ENCODE measurements at regions not wholly inside any gene's neighbourhood (a gene's known extent, or its start where the extent isn't known, plus 50 kb on each side); places are given as distances from the start of the nearest gene placed in this dataset.

- Histone ChIP-seq H3K4me3 (no peak overlapping the region), H3K27me3 (ENCODE audit: low read depth) (no peaks in the 10 kb centered on the region), H3K4me1 (peaks cover 10% of the 10 kb centered on the region), H3K36me3 (replicated peaks) (no peaks in the 10 kb centered on the region), H3K9me3 (no peaks in the 10 kb centered on the region)
- no peak for DNase-seq (ENCODE audit: low spot score in 2 of 2)
- in situ Hi-C loops (cut with MboI; ENCODE audit: low sequenced_read_pairs), result no loop called here
Observed at GRCh38 chr10:55374917-55375316, 573.9 kb upstream of the PCDH15 start.

DNA sequence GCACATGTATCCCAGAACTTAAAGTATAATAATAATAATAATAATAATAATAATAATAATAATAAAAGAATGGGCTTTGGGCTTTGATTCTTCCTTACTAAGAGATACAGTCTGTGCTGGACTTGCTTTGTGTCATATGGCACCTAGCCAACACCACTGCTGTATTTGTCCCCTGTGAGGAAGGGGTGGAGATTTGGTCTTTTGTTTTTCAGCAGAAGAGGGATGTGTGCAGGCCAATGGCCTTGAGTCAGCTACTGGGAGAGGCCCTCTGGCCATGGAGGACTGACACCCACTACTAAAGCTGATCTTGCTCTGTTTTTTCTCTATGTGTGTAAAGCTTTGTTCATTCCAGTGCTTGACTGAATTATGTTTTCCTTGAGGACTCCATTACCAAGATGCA is 573.0 kb upstream of the PCDH15 start:
- in situ Hi-C loops (cut with MboI; ENCODE audit: low sequenced_read_pairs), result no loop called here
- H3K4me1 ChIP-seq, result peaks cover 13% of the 10 kb centered on the region
- peak in 1 of 2 experiments; percentile 25 for DNase-seq (ENCODE audit: low spot score in 2 of 2)
- H3K4me3 ChIP-seq, result no peak overlapping the region
- H3K36me3 ChIP-seq (replicated peaks), result no peaks in the 10 kb centered on the region
- H3K27me3 ChIP-seq (ENCODE audit: low read depth), result no peaks in the 10 kb centered on the region
- no peaks in the 10 kb centered on the region for H3K9me3 ChIP-seq

- H3K27me3 ChIP-seq (ENCODE audit: low read depth), result no peaks in the 10 kb centered on the region
- no peaks in the 10 kb centered on the region for H3K9me3 ChIP-seq
- H3K4me1 ChIP-seq, result peaks cover 9% of the 10 kb centered on the region
- DNase-seq (ENCODE audit: low spot score in 2 of 2), result peak in 1 of 2 experiments; percentile 65
- no peaks in the 10 kb centered on the region for H3K36me3 ChIP-seq (replicated peaks)
- H3K4me3 ChIP-seq, result no peak overlapping the region
- in situ Hi-C loops (cut with MboI; ENCODE audit: low sequenced_read_pairs), result no loop called here
Observed at GRCh38 chr10:55369670-55370420, 568.8 kb upstream of the PCDH15 start.

GRCh38 chr10:55368467-55368866 is 567.4 kb upstream of the PCDH15 start:
- H3K4me3 ChIP-seq, result no peak overlapping the region

GRCh38 chr10:55367555-55367954 is 566.5 kb upstream of the PCDH15 start:
- Histone ChIP-seq H3K4me3 (no peak overlapping the region), H3K27me3 (ENCODE audit: low read depth) (no peaks in the 10 kb centered on the region)
- in situ Hi-C loops (cut with MboI; ENCODE audit: low sequenced_read_pairs), result no loop called here

More at GRCh38 chr10:55368467-55368866, 567.4 kb upstream of the PCDH15 start:
- DNase-seq (ENCODE audit: low spot score in 2 of 2), result no peak
- Histone ChIP-seq H3K27me3 (ENCODE audit: low read depth) (no peaks in the 10 kb centered on the region), H3K9me3 (no peaks in the 10 kb centered on the region), H3K36me3 (replicated peaks) (no peaks in the 10 kb centered on the region), H3K4me1 (peaks cover 9% of the 10 kb centered on the region)
- in situ Hi-C loops (cut with MboI; ENCODE audit: low sequenced_read_pairs), result no loop called here

DNA sequence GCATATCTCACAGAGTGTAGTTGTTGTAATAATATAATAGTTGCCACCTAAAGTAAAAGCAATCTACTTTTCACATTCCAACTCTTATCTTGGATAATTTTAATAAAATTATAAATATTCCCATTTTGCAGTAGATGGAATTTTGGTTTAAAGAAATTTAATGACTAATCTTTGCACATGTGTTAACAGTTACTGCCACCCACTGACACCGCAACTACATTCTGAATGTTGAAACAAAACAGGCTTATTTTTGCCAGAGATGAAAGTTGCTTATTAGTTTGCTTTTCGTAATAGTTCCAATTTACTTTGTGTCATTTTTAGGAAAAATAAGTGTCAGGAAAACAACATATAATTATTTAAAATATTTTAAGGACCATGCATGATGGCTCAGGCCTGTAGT is 557.5 kb upstream of the PCDH15 start:
- Histone ChIP-seq H3K4me3 (no peak overlapping the region), H3K4me1 (peaks cover 2% of the 10 kb centered on the region; the same call in 1 of the 2 replicates), H3K9me3 (no peaks in the 10 kb centered on the region), H3K27me3 (ENCODE audit: low read depth) (peaks cover 21% of the 10 kb centered on the region), H3K36me3 (replicated peaks) (no peaks in the 10 kb centered on the region)
- in situ Hi-C loops (cut with MboI; ENCODE audit: low sequenced_read_pairs), result no loop called here
- DNase-seq (ENCODE audit: low spot score in 2 of 2), result no peak

More at GRCh38 chr10:55367555-55367954, 566.5 kb upstream of the PCDH15 start:
- peaks cover 9% of the 10 kb centered on the region for H3K4me1 ChIP-seq
- DNase-seq (ENCODE audit: low spot score in 2 of 2), result no peak
- H3K9me3 ChIP-seq, result no peaks in the 10 kb centered on the region
- no peaks in the 10 kb centered on the region for H3K36me3 ChIP-seq (replicated peaks)

DNA sequence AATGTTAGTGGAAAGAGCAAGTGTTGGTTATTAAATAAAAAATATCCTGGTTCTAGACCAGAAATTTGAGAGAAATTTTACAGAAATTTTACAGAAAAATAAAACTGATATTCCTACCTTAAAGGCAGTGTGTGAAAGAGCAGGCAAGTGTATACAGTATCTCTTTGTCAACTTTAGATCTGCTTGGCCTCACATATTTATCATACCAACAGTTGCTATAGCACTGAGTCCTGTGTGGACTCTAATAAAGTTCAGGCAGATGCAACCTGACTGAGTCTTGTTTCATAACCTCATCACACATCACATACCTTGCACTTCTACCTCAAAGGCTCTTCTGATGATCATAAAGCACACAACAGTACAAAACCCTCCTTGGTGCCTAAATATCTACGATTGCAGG is 552.4 kb upstream of the PCDH15 start:
- H3K4me3 ChIP-seq, result no peak overlapping the region
- in situ Hi-C loops (cut with MboI; ENCODE audit: low sequenced_read_pairs), result no loop called here

DNA sequence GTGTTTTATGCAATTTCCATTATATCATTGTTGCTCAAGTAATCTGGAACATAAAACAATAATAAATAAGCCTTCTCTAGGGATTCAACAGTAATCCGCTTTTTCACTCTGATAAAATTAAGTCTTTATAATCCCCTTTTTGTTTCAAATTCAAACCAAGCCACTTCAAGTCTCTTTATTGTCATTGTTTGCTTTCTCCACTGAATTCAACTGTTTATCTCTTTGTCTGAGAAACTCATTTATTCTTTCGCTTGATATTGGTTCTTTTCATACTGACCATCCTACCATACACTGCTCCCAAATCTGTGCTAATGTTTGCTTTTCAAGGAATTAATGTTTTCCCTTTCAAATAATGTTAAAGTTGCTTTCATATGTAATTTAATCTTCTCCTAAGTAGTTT is 550.4 kb upstream of the PCDH15 start:
- no peak overlapping the region for H3K4me3 ChIP-seq
- in situ Hi-C loops (cut with MboI; ENCODE audit: low sequenced_read_pairs), result no loop called here
- peak in 1 of 2 experiments; percentile 94 for DNase-seq (ENCODE audit: low spot score in 2 of 2)
- no peaks in the 10 kb centered on the region for H3K9me3 ChIP-seq
- H3K36me3 ChIP-seq (replicated peaks), result no peaks in the 10 kb centered on the region
- H3K27me3 ChIP-seq (ENCODE audit: low read depth), result peaks cover 22% of the 10 kb centered on the region
- peaks cover 5% of the 10 kb centered on the region; the same call in 1 of the 2 replicates for H3K4me1 ChIP-seq

More for the DNA sequence above, 552.4 kb upstream of the PCDH15 start:
- Histone ChIP-seq H3K27me3 (ENCODE audit: low read depth) (peaks cover 25% of the 10 kb centered on the region), H3K36me3 (replicated peaks) (no peaks in the 10 kb centered on the region), H3K4me1 (peaks cover 2% of the 10 kb centered on the region; the same call in 1 of the 2 replicates), H3K9me3 (no peaks in the 10 kb centered on the region)
- no peak for DNase-seq (ENCODE audit: low spot score in 2 of 2)

- Histone ChIP-seq H3K9me3 (no peaks in the 10 kb centered on the region), H3K36me3 (replicated peaks) (no peaks in the 10 kb centered on the region), H3K4me1 (peaks cover 5% of the 10 kb centered on the region; the same call in 1 of the 2 replicates), H3K27me3 (ENCODE audit: low read depth) (peaks cover 9% of the 10 kb centered on the region), H3K4me3 (no peak overlapping the region)
- in situ Hi-C loops (cut with MboI; ENCODE audit: low sequenced_read_pairs), result no loop called here
- DNase-seq (ENCODE audit: low spot score in 2 of 2), result no peak
Observed at GRCh38 chr10:55348534-55348933, 547.5 kb upstream of the PCDH15 start.

GRCh38 chr10:55330486-55330885 is 529.5 kb upstream of the PCDH15 start:
- DNase-seq (ENCODE audit: low spot score in 2 of 2), result no peak
- in situ Hi-C loops (cut with MboI; ENCODE audit: low sequenced_read_pairs), result no loop called here
- Histone ChIP-seq H3K4me3 (no peak overlapping the region), H3K27me3 (ENCODE audit: low read depth) (no peaks in the 10 kb centered on the region), H3K9me3 (no peaks in the 10 kb centered on the region), H3K4me1 (no peaks in the 10 kb centered on the region), H3K36me3 (replicated peaks) (no peaks in the 10 kb centered on the region)

DNA sequence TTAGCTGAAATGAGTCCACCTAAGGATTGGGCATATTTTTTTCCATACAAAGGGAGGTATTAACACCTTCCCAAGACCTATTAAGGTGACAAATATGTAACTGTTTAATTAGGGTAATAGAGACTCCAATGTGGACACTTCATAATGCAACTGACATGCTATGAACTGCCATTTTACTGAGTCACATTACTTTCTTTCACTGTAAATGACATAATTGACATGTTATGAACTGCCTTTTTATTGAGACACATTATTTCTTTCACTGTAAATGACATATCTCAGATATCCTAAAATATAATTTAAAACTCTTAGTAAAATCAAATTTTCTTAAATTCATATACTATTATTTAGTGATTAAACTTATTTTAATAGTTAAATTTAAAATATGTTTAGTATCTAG is 528.8 kb upstream of the PCDH15 start:
- no peaks in the 10 kb centered on the region for H3K4me1 ChIP-seq
- H3K36me3 ChIP-seq (replicated peaks), result no peaks in the 10 kb centered on the region
- DNase-seq (ENCODE audit: low spot score in 2 of 2), result no peak
- H3K9me3 ChIP-seq, result no peaks in the 10 kb centered on the region
- in situ Hi-C loops (cut with MboI; ENCODE audit: low sequenced_read_pairs), result no loop called here
- no peak overlapping the region for H3K4me3 ChIP-seq
- H3K27me3 ChIP-seq (ENCODE audit: low read depth), result no peaks in the 10 kb centered on the region

DNA sequence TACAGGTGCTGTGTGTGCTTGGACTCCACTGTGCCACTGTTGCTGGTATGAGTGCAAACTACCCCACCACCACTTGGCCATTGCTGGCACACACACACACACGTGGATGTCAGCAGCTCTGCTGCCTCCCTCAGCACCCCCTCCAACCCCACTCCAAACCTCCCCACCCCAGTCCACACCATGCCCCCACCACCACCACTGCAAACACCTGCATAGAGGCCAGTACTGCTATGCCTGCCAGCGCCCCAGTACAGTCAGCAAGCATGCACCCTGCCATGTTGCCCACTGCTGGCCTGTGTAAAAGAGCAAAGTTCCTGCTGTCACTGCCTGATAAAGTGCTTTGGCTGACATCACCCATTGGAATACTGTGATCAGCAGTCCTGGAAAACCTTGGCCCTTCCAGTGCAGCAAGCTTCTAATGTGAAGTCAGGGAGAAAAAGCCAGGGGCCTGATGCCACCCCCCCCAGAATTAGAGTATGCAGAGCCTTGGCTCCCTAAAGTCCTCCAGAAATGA is 519.2 kb upstream of the PCDH15 start:
- no peaks in the 10 kb centered on the region for H3K9me3 ChIP-seq
- H3K36me3 ChIP-seq (replicated peaks), result no peaks in the 10 kb centered on the region
- H3K4me3 ChIP-seq, result no peak overlapping the region
- H3K4me1 ChIP-seq, result no peaks in the 10 kb centered on the region
- no peaks in the 10 kb centered on the region for H3K27me3 ChIP-seq (ENCODE audit: low read depth)
- in situ Hi-C loops (cut with MboI; ENCODE audit: low sequenced_read_pairs), result no loop called here
- no peak for DNase-seq (ENCODE audit: low spot score in 2 of 2)

DNA sequence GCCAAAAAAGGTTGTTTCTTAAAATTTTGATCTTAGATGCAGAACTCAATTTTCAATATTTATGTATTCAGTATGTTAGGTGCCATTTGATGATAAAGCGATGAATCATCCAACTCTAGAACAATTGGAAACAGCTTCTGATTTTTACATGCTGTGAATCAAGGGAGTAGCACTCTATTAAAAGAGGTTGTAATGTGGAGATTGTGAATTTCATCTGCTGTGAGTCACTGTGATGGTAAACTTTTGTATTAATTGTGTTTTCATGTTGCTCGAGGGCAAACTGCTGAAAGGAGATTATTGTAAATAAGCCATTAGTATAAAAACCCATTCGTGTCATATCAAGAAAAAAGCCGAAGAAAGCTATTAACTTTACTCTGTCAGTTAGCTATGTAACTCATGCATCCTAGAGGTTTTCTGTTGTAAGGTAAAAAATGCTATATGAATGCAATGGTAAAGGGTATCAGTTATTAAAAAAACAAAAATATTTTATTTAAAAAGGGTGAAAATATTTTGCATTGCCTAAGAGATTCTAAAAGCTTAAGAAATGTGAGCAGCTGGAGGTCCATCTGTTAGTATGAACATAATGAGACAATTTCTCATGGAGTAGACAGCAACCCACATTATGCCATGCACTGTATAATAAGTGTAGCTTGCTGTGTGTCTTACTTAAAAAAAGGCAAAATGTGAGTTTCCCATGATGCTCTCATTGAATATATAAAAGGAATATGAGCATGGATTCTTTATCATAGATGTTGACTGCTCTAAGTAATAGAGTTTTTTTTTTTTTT is 511.0 kb upstream of the PCDH15 start:
- Histone ChIP-seq H3K27me3 (ENCODE audit: low read depth) (no peaks in the 10 kb centered on the region), H3K4me3 (no peak overlapping the region), H3K4me1 (peaks cover 7% of the 10 kb centered on the region), H3K9me3 (no peaks in the 10 kb centered on the region), H3K36me3 (replicated peaks) (no peaks in the 10 kb centered on the region)
- in situ Hi-C loops (cut with MboI; ENCODE audit: low sequenced_read_pairs), result no loop called here
- peak; percentile 19 to 41 for DNase-seq (ENCODE audit: low spot score in 2 of 2)

- DNase-seq (ENCODE audit: low spot score in 2 of 2), result no peak
Observed at GRCh38 chr10:55310143-55310542, 509.1 kb upstream of the PCDH15 start.

More at GRCh38 chr10:55310143-55310542, 509.1 kb upstream of the PCDH15 start:
- in situ Hi-C loops (cut with MboI; ENCODE audit: low sequenced_read_pairs), result no loop called here
- peaks cover 7% of the 10 kb centered on the region for H3K4me1 ChIP-seq
- no peaks in the 10 kb centered on the region; the same call in 1 of the 2 replicates for H3K27me3 ChIP-seq (ENCODE audit: low read depth)
- no peaks in the 10 kb centered on the region for H3K9me3 ChIP-seq
- H3K36me3 ChIP-seq (replicated peaks), result no peaks in the 10 kb centered on the region
- H3K4me3 ChIP-seq, result no peak overlapping the region
